OCI-LY1 (cell line): ENCODE measurements at regions not wholly inside any gene's neighbourhood (a gene's known extent, or its start where the extent isn't known, plus 50 kb on each side); places are given as distances from the start of the nearest gene placed in this dataset.

Experiments used
- H2AFZ ChIP-seq: fragments of 200-600 bp; sonication (generic), shearing (Covaris generic); 2 replicates; pipeline ENCODE4 v1.6.0; 2014; ENCODE audit warnings: antibody characterized with exemption, mild to moderate bottlenecking, low read length
- H3F3A ChIP-seq: fragments of 200-600 bp; sonication (generic), shearing (Covaris generic); 2 replicates; pipeline ENCODE4 v1.6.0; 2014; ENCODE audit warnings: mild to moderate bottlenecking, antibody characterized with exemption, low read length, moderate library complexity; ENCODE audit not compliant: insufficient read depth
- H3K27ac ChIP-seq: fragments of 200-600 bp; sonication (generic); 2 replicates; pipeline ENCODE4 v1.5.1; 2014; ENCODE audit warnings: low read length, mixed run types, mild to moderate bottlenecking, low read depth; ENCODE audit not compliant: poor library complexity, severe bottlenecking
- H3K27me3 ChIP-seq: fragments of 200-600 bp; sonication (generic); 2 replicates; pipeline ENCODE4 v1.6.0; 2014; ENCODE audit warnings: antibody characterized with exemption, mild to moderate bottlenecking, low read length, moderate library complexity; ENCODE audit not compliant: insufficient read depth
- H3K36me3 ChIP-seq: fragments of 200-600 bp; sonication (generic); 2 replicates; pipeline ENCODE4 v1.6.1; 2014; ENCODE audit warnings: mild to moderate bottlenecking, antibody characterized with exemption, low read length, moderate library complexity, mixed read lengths; ENCODE audit not compliant: insufficient read depth
- H3K4me1 ChIP-seq: fragments of 200-600 bp; sonication (generic); 2 replicates; pipeline ENCODE4 v1.5.1; 2014; ENCODE audit warnings: mild to moderate bottlenecking, low read length, moderate library complexity; ENCODE audit not compliant: insufficient read depth, severe bottlenecking
- H3K4me2 ChIP-seq: fragments of 200-600 bp; sonication (generic), shearing (Covaris generic); 2 replicates; pipeline ENCODE4 v1.6.1; 2014; ENCODE audit warnings: low read length
- H3K4me3 ChIP-seq: fragments of 200-600 bp; sonication (generic); 2 replicates; pipeline ENCODE4 v1.5.1; 2014; ENCODE audit warnings: low read length, low read depth, mild to moderate bottlenecking, mixed read lengths; ENCODE audit not compliant: poor library complexity, severe bottlenecking
- H3K79me2 ChIP-seq: fragments of 200-600 bp; shearing (Covaris generic); 2 replicates; pipeline ENCODE4 v1.6.1; 2016; ENCODE audit warnings: mixed run types, low read length, mixed read lengths; ENCODE audit not compliant: insufficient read depth
- H3K9ac ChIP-seq: fragments of 200-600 bp; sonication (generic), shearing (Covaris generic); 2 replicates; pipeline ENCODE4 v1.6.1; 2014; ENCODE audit warnings: mild to moderate bottlenecking, low read length, mixed read lengths
- H3K9me2 ChIP-seq: fragments of 200-600 bp; sonication (generic), shearing (Covaris generic); 2 replicates; pipeline ENCODE4 v1.6.1; 2014; ENCODE audit warnings: low read depth, mild to moderate bottlenecking, low read length, mixed read lengths
- H3K9me3 ChIP-seq: fragments of 200-600 bp; shearing (Covaris generic); 2 replicates; pipeline ENCODE4 v1.6.1; 2014; ENCODE audit warnings: low read length, mixed read lengths
- H4K20me1 ChIP-seq: fragments of 200-600 bp; sonication (generic), shearing (Covaris generic); 2 replicates; pipeline ENCODE4 v1.6.0; 2016; ENCODE audit warnings: mild to moderate bottlenecking, low read length; ENCODE audit not compliant: insufficient read depth
- CTCF ChIP-seq: fragments of 200-600 bp; sonication (generic), shearing (Covaris generic); IDR thresholded peaks from 2 replicates; pipeline ENCODE4 v1.5.1; 2017; ENCODE audit warnings: mild to moderate bottlenecking, antibody characterized with exemption, low read length, moderate library complexity, mixed read lengths
- EZH2 ChIP-seq: fragments of 200-600 bp; sonication (generic), shearing (Covaris generic); IDR thresholded peaks from 2 replicates; pipeline ENCODE4 v1.8.0; 2017; ENCODE audit warnings: borderline replicate concordance, mixed run types, mild to moderate bottlenecking, antibody characterized with exemption, low read length, moderate library complexity, mixed read lengths

DNA sequence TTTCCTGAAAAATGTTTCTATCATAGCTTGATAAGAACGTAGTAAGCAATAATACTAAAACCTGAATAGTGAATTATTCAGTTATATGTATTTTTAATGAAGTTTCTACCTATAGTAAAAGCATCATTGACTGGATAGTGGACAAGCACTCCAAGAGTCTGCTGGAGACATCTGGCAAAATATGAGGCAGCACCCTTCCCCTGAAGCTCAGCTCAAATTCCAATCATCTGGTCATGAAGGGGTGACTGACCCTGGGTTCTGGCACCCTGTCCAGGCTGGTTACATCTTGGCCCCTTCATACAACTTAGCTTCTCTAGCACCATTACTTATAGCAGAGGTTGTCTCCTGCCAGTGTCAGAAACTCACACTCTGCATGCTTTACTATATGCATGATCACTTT, 455.4 kb downstream of the RAP2B start:
- H4K20me1 ChIP-seq = no peaks in the 10 kb centered on the region
- H3K79me2 ChIP-seq = no peaks in the 10 kb centered on the region
- no peak overlapping the region for H3K27ac ChIP-seq
- H3K4me1 ChIP-seq = peaks cover 9% of the 10 kb centered on the region
- no peaks in the 10 kb centered on the region for H3K9me3 ChIP-seq
- no peaks in the 10 kb centered on the region for H3F3A ChIP-seq
- H3K9ac ChIP-seq = no peak overlapping the region
- no peaks in the 10 kb centered on the region for H3K9me2 ChIP-seq
- no peaks in the 10 kb centered on the region for H3K36me3 ChIP-seq
- no peak overlapping the region for H2AFZ ChIP-seq
- no peak overlapping the region for H3K4me2 ChIP-seq
- H3K4me3 ChIP-seq = no peak overlapping the region
- no peaks in the 10 kb centered on the region for H3K27me3 ChIP-seq
- TF ChIP-seq CTCF (no peak), EZH2 (no peak)

DNA sequence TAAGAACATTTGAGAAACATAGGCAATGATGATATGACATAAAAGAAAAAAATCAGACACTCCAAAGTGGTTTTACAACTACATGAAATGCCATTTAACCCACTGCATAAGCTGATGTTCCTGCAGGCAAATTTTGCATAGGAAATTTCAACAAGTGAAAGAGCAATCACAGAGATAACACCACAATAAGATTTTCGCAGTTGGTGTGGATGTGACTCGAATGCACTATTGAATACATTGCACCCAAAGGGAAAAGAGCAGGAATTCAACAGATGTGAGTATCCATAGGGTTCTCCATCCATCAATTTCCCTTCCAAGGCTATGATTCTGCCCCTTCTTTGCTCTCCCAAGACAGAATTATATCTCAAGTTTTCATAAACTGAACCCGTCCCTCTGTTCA, 456.1 kb downstream of the RAP2B start:
- H4K20me1 ChIP-seq = no peaks in the 10 kb centered on the region
- no peaks in the 10 kb centered on the region for H3K79me2 ChIP-seq
- H3K36me3 ChIP-seq = no peaks in the 10 kb centered on the region
- no peaks in the 10 kb centered on the region for H3K9me3 ChIP-seq
- no peak overlapping the region for H3K9ac ChIP-seq
- no peaks in the 10 kb centered on the region for H3K27me3 ChIP-seq
- no peak overlapping the region for H3K4me2 ChIP-seq
- no peak overlapping the region for H3K4me3 ChIP-seq
- peaks cover 9% of the 10 kb centered on the region for H3K4me1 ChIP-seq
- no peaks in the 10 kb centered on the region for H3K9me2 ChIP-seq
- no peaks in the 10 kb centered on the region for H3F3A ChIP-seq
- TF ChIP-seq CTCF (no peak), EZH2 (no peak)
- H3K27ac ChIP-seq = no peak overlapping the region
- H2AFZ ChIP-seq = no peak overlapping the region

DNA sequence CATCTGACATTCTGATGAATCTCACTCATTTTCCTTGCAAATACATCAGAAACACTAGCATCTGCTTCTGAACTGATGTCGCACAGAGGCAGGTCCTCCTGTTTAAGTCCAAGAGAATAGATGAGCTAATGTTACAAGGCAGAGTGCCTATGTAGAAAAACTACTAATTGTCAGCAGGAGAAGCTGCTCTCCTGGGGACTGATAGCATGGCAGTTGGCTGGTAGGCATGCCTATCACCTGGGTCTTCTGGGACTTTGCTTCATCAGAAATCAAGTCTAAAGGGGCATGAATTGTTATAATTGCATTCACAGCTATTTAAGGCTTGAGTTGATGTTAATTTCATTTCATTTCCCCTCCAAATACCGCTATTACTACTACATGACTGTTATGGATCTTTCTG, 457.2 kb downstream of the RAP2B start:
- no peak overlapping the region for H3K9ac ChIP-seq
- no peaks in the 10 kb centered on the region for H3F3A ChIP-seq
- H3K9me2 ChIP-seq = no peaks in the 10 kb centered on the region
- TF ChIP-seq EZH2 = no peak
- no peak for TF ChIP-seq CTCF
- no peaks in the 10 kb centered on the region for H3K9me3 ChIP-seq
- peaks cover 14% of the 10 kb centered on the region for H3K4me1 ChIP-seq
- no peak overlapping the region for H2AFZ ChIP-seq
- no peak overlapping the region for H3K27ac ChIP-seq
- no peaks in the 10 kb centered on the region for H4K20me1 ChIP-seq
- H3K79me2 ChIP-seq = no peaks in the 10 kb centered on the region
- H3K4me2 ChIP-seq = no peak overlapping the region
- H3K27me3 ChIP-seq = no peaks in the 10 kb centered on the region
- H3K4me3 ChIP-seq = no peak overlapping the region
- H3K36me3 ChIP-seq = no peaks in the 10 kb centered on the region
